DMS153 (cell line): ENCODE measurements at regions not wholly inside any gene's neighbourhood (a gene's known extent, or its start where the extent isn't known, plus 50 kb on each side); places are given as distances from the start of the nearest gene placed in this dataset.
"Not testable (repeated sequence)": the region's sequence is repeated elsewhere in the genome, so short reads cannot be mapped to it uniquely, and the experiment has no call there.

Source experiments
- DNase-seq: peaks from one replicate; lab custom pipeline; 2025; lab: John Stamatoyannopoulos, UW

- DNase-seq: no peak
Observed at GRCh38 chr7:121620953-121621606, 225.0 kb upstream of the FAM3C start.

- no peak for DNase-seq
Observed at GRCh38 chr7:121620206-121620605, 224.1 kb upstream of the FAM3C start.

- no peak for DNase-seq
Observed at GRCh38 chr7:121618182-121618581, 222.1 kb upstream of the FAM3C start.

GRCh38 chr7:121610243-121610642, 214.1 kb upstream of the FAM3C start:
- DNase-seq: no peak

GRCh38 chr7:121609208-121609607, 213.1 kb upstream of the FAM3C start:
- no peak for DNase-seq

- no peak for DNase-seq
Observed at GRCh38 chr7:121608785-121609184, 212.7 kb upstream of the FAM3C start.

- DNase-seq: not testable (repeated sequence)
Observed at GRCh38 chr7:121608183-121608582, 212.1 kb upstream of the FAM3C start.

- no peak for DNase-seq
Observed at GRCh38 chr7:121605317-121605680, 209.2 kb upstream of the FAM3C start.

GRCh38 chr7:121604627-121605316, 208.7 kb upstream of the FAM3C start:
- DNase-seq: no peak

- no peak for DNase-seq
Observed at GRCh38 chr7:121603886-121604285, 207.8 kb upstream of the FAM3C start.

GRCh38 chr7:121599887-121600286, 203.8 kb upstream of the FAM3C start:
- DNase-seq: no peak

- DNase-seq: no peak
Observed at GRCh38 chr7:121595758-121596696, 199.9 kb upstream of the FAM3C start.

- no peak for DNase-seq
Observed at GRCh38 chr7:121591926-121592325, 195.8 kb upstream of the FAM3C start.

GRCh38 chr7:121587435-121587834, 191.3 kb upstream of the FAM3C start:
- no peak for DNase-seq

GRCh38 chr7:121582258-121582657, 186.2 kb upstream of the FAM3C start:
- no peak for DNase-seq

GRCh38 chr7:121579639-121580038, 183.5 kb upstream of the FAM3C start:
- DNase-seq: no peak

GRCh38 chr7:121578669-121579068, 182.6 kb upstream of the FAM3C start:
- no peak for DNase-seq

GRCh38 chr7:121576148-121576917, 180.2 kb upstream of the FAM3C start:
- no peak for DNase-seq

- no peak for DNase-seq
Observed at GRCh38 chr7:121575194-121575765, 179.2 kb upstream of the FAM3C start.

GRCh38 chr7:121574109-121574508, 178.0 kb upstream of the FAM3C start:
- no peak for DNase-seq

- no peak for DNase-seq
Observed at GRCh38 chr7:121572615-121573014, 176.5 kb upstream of the FAM3C start.

GRCh38 chr7:121570365-121570764, 174.3 kb upstream of the FAM3C start:
- no peak for DNase-seq
